HG03457 (cell line): ENCODE measurements at regions not wholly inside any gene's neighbourhood (a gene's known extent, or its start where the extent isn't known, plus 50 kb on each side); places are given as distances from the start of the nearest gene placed in this dataset.

ENCODE experiments used
- ATAC-seq: cut with Tn5 transposase; IDR thresholded peaks from one replicate; pipeline ENCODE4 v1.9.1; 2021; ENCODE audit warnings: moderate number of reproducible peaks; ENCODE audit not compliant: unreplicated experiment

DNA sequence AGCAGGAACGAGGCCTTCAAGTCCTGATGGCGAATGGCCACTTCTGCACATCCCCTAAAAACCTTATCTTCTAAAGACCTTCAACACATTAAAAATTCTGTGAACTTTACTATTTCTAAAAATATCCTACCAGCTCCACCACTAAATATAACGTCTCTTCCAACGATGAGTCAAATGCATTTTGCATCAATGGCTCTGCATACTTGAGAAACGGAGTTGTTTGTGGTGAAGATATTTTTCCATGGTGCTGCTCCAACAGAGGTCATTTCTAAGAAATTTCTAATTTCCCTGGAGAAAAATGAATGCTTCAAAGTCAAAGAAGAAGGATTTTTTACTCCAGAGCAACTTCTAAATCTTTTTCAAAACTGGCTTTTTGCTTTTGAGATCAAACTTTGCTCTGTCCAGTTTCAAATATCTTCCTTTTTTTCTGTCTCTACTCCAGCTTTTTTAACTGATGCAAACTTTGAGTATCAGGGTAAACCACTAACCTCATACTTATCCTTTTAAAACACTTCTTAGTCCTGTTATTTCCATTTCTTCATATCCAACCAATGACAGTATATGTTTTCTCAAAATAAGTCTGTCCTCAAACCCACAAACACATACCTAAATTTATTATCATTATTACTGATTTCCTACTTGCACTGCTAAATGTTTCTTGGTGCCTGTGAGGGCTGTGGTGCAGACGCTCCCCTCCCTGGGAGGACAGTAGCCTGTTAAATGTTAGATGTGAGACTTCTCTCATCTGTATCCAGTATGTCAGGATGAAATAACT is 258.1 kb downstream of the KLF6 start:
- ATAC-seq, result no peak

DNA sequence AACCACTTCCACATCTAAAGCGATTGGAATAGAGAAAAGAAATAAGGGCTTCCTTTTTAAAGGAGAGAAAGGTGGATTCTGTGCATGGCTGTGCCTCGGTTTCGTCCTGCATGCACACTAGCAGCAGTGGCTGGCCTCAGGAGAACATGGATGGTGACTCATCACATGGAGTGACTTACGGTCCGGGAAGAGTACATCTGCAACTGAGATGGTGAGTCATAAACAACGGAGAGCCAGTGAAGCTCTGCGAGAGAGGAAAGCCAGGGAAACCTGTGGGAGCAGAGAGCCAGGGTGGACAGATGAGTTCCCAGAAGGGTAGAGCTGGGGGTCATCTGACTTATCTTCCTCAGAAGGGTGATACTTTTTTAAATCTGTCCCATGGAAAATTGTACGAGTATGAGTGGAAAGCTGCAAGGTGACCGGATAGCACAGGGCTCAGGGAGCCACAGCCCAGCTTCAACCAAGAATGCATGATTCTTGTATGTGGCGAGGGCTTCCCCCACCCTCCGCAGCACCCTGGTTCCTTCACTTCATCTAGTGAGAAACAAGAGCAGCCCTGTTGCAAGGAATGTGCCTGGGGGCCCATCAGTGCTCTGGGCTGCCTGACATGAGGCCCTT is 259.1 kb downstream of the KLF6 start:
- ATAC-seq, result no peak

DNA sequence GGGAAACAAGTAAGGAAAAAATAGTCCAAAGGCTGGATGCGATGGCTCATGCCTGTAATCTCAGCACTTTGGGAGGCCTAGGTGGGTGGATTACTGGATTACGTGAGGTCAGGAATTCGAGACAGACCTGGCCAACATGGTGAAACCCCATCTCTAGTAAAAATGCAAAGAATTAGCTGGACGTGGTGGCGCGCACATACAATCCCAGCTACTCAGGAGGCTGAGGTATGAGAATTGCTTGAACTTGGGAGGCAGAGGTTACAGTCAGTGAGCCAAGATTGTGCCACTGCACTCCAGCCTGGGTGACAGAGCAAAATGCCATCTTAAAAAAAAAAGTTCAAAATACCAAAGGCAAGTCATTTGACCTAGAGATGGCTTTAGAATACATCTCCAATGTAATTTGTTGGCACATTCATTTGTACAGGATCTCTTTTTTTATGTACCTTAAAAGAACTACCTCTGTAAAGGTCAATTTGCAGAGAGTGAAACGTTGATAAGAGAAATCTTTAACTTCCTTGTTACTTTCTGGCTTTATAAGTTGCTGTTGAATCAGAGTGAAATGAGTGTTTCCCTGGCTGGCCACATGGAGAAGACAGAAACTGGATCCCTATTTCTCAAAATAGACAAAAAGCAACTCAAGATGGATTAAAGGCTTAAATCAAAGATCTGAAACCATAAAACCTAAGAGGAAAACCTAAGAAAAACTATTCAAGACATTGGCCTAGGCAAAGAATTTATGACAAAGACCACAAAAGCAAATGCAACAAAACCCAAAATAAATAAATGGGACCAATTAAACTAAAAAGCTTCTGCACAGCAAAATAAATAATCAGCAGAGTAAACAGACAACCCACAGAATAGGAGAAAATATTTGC is 260.7 kb downstream of the KLF6 start:
- ATAC-seq, result no peak

DNA sequence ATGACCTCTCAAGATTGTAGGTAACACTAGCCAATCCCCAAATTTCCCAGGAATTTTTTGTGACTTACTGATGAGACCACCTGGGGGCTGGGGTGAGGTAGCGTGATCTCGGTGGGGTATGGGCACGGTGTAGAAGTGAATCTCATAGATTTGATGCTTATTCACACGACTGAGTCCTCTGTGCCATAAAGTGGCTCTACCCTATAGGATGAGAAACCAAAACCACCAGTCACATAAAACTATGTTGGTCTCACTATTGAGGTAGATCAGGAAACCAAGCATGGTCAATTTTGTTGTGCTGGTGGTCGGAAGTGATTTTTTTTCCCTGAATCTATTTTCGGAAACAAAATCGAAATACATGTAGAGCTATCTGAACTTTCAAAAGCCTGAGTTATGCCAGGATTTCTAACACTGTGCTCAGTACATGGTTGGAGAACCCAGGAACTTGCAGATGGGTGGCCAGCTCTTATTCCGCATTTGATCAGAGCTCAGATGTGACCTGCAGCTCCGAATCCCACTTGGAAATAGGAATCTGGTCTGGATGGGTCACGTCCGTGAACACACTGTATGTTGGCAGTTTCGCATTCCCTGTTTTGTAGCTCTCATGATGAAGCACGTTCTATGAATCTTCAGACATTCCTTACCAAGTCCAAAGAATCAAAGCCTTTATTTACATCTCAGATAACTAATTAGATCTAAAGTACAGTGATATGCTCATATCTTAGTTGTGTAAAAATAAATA is 261.5 kb downstream of the KLF6 start:
- ATAC-seq, result no peak

DNA sequence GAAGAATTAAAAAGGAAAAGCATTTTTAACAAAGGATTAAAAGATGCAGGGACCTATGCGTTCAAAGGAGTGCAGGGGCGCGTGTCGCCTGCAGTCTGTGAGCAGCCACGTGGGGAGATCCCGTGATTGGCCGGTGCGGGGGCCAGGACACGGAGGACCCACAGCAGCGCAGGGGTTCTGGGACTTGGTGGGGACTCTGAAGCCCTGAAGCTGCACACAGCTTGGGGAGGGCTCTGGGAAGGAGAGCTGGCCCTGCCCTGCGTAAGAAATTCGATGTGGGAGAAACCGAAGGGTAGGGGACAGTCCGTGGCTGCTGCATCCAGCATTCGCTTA is 268.1 kb downstream of the KLF6 start:
- ATAC-seq, result no peak

DNA sequence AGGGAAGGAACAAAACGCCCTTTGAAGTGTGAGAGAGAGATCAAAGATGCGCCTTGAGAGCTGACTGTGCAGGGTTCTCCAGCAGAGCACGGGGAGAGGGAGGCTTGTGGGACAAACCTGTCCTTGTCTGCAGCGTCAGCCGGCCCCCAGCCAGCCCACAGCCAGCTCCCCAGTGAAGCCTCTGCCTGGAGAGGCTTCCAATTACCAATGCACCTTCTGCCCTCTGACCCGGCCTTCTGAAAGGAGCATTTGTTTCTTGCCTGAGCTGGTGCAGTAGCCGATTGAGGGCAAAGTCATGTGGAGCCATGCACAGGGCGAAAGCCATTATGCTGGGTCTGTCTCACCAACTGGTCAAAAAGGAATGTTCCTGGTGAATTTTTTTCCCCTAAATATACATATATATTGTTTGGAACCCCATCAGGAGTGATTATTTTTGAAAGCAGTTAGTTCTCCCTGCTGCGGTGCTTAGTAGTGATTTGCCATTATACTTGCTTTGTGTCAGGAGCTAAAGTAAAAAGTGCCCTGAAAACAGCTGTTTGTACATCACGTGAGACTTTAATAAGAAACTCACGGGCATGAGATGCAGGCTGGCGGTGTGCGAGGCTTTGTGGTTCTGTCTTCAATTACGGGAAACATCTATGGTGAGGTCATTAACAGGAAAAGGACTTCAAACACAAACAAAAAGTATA is 268.6 kb downstream of the KLF6 start:
- no peak for ATAC-seq

DNA sequence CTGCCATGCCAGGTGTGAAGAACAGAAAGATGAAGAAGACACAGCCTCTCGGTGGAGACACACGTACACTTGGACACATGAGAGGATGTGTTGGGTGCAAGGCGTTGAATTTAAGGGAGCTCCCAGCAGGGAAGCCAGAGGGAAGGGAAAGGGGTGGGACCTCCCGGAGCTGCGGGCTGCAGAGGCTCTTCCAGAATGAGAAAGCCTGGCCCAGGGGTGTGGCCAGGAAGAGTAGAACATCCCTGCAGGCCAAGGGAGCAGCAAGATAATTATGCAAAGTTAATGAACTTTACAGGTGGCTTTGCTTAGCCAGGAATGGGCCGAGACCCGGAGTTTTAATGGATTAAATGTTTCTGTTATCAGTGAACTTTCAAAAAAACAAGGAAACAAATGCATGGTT is 270.3 kb downstream of the KLF6 start:
- ATAC-seq, result no peak

DNA sequence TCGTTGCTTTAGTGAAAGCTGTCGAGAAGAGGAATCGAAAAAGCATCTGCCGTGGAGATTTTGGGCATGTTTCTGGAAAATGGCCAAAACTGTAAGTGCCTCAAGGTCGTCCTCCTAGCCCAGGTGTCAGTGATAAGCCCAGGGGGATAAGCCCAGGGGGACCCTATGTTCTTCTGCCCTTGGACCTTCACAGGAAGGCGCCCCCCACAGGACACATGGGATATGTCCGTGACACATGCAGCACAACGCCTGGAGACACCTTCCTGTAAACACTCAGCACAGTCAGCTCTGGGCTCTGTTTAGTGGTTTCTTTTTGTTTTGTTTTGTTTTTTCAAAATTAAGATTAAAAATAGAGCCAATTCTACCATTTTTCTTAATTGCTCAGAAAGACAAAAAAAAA is 272.7 kb downstream of the KLF6 start:
- ATAC-seq, result no peak

DNA sequence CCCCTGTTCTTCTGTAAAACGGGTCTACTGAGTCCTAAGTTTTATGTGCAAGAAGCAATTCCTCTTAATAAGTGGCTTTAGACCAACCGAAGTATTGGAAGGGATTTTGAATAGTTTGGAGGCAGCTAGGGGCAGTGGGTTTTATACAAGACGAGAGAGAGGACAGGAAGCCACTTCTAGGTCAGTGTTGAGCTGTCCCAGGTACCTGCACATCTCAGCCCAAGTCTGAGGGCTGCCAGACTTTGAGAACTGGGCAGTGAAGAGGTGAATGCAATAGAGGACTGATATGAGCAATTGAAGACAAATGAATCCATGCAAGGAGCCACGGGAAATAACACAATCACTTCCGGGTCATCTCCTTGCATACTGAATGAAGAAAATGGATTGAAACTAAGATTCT is 273.5 kb downstream of the KLF6 start:
- ATAC-seq, result no peak

DNA sequence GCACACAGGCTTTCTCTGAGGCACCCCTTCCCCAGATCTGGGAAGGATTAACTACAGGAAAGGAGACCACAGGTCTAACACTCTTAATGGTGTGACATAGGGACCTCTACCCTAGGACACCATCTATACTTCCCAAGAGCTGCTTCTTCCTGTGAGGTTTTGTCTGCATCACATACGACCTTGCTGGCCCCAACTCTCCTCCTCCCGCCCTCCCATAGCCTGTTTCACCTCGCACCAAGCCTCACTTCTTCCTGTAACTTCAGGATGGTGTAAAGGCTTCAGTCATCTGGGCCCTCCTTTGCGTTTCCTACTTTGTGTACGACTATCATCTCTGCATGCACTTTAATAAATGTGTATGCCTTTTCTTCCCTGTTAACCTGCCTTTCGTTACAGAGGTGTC is 274.3 kb downstream of the KLF6 start:
- no peak for ATAC-seq

DNA sequence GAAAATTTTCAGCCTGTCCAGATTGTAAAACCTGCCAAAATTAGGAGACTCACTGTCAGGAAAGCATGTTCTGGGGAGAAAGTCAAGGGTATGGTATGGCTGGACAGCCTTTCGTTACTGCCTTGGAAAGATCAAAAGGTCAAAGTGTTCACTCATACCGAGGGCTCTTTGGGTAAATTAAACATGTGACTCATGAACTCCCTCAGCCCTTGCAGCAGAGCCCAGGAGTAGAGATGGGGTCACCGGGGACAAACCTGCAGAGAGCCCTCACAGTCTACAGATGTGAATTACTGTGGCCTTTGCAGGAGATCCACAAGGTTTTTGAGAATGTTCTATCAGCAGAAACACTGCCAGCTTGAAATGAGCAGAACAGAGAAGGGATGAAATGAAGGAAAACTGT is 275.7 kb downstream of the KLF6 start:
- no peak for ATAC-seq

DNA sequence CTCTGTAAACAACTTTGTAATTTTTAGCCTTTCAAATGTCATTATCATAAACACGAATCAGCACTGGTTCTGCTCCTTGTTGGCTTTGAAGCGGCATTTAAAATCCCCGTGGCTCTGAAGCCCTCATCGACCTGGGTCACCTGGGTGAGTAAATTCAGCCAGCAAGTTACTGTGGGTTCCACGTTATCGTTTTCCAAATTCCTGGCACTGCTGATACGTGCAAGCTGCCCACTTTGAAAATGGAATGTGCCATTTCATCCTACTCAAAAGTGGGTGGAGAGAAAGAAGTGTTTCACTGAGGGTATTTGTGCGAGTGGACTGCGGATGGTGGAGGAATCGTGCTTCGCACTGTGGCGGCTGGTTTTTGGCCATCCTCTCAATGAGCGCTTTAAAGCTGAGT is 281.7 kb downstream of the KLF6 start:
- ATAC-seq, result no peak

DNA sequence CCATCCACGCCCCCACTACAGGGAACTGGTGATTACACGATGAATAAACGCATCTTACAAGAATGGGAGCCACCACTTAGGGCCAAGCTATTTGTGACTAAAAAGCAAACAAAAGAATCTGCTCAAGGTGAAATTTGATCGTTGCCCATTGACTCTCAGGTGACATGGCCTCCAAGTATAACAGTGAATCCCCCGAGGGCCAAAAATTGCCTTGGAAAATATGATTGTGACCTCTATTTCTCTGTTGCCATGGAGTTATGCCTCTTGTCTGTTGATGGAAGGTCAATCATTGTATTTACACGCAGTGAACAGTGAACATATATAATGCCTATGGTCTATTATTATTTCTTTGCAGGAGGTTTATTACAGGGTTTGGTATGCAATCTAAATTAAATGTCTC is 282.3 kb downstream of the KLF6 start:
- ATAC-seq, result no peak

DNA sequence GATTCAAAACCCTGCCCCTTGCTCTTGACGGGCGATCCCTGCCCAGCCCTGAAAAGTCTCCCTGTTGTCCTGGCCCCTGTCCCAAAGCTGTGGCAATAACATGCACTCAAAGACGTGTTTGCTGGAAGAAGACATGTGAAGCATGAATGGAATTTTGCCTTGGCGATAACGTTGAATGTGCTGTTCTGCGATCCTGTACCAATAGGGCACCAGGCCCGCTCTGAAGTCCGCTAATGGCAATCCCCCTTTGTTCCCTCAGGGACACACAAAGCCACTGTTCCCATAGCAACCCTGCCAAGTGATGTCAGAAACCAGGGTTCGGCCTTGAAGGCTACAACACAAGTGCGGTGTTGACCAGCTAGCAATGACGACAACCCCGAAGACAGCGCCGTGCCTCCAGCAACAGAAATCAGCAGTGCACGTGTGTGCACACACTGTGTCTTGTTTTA is 284.6 kb downstream of the KLF6 start:
- ATAC-seq, result no peak

DNA sequence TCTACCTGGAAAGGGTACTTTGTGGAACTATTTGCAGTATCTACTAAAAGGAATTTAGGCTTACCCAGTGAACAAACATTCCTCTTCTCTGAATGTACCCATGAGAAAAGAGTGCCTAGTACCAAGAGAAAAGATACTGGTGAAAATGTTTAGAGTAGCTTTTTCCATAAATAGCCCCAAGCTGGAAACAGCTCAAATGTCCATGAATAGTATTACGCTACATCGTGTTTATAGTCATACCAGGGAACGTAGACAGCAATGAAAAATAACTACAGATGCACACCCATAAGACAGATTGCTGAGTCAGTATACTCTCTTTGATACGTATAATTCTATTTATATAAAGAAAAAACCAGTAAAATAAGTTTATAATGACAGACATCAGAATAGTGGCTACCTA is 285.9 kb downstream of the KLF6 start:
- ATAC-seq, result no peak

DNA sequence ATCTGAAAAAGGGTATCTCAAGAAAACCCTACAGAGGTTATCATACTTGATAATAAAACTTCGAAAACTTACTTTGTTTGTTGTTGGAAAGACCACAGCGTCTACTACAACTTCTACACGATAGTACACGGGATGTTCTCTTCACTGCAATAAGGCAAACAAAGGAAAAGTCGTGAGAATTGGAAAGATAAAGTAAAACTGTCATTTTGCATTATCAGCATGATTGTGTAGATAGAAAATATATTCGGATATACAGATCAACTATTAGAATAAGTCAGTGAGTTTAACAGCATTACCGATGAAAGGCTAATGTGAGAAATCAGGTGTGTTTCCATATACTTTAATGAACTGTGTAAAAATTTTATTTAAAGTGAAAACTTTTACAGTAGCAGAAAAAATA is 287.4 kb downstream of the KLF6 start:
- no peak for ATAC-seq

DNA sequence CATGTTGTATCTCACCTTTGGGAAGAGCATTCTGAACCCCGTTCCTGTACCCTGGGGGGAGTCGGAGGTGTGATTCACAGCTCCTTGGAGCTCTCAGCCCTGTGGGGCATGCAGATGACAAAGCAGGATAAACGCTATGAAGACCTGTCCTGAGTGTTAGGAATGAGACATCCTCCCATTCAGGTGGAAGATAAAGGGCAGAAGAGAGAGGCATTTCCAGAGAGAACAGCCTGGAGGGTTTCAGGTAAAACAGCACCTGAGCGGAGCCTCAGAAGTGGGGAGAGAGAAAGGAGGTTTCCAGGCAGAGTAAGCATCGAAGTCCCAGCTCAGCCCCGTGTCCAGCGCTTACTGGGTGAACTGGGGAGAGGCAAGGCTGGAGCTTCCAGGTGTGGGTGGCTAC is 288.9 kb downstream of the KLF6 start:
- ATAC-seq, result no peak

DNA sequence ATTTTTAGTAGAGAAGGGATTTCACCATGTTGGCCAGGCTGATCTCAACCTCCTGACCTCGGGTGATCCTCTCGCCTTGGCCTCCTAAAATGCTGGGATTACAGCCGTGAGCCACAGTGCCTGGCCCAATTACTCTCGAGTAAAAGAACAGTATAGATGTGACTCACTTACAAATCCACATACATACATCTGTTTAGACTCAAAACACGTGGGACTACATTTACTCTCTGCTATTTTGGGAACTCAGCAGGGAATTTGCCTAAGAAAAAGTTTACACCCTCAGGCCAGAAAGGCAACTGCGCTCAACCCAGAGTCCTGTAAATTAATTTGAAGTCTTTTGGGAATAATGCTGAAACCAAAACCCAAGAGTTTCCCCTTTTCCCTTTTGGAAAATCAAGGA is 289.7 kb downstream of the KLF6 start:
- no peak for ATAC-seq

DNA sequence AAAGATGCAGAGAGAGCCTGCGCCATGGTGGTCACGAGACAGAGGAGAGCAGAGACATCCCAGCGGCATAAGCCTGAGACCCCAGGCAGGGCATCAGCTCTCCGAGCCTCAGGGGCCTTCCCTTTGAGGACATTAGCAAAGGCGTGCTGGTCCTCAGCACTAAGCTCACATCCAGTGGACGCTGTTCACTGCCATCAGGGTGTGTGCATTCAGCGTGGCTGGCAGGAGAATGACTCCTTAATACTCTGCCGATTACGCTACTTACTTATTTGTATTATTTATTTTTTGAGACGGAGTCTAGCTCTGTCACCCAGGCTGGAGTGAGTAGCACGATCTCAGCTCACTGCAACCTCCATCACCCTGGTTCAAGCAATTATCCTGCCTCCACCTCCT is 290.2 kb downstream of the KLF6 start:
- no peak for ATAC-seq

DNA sequence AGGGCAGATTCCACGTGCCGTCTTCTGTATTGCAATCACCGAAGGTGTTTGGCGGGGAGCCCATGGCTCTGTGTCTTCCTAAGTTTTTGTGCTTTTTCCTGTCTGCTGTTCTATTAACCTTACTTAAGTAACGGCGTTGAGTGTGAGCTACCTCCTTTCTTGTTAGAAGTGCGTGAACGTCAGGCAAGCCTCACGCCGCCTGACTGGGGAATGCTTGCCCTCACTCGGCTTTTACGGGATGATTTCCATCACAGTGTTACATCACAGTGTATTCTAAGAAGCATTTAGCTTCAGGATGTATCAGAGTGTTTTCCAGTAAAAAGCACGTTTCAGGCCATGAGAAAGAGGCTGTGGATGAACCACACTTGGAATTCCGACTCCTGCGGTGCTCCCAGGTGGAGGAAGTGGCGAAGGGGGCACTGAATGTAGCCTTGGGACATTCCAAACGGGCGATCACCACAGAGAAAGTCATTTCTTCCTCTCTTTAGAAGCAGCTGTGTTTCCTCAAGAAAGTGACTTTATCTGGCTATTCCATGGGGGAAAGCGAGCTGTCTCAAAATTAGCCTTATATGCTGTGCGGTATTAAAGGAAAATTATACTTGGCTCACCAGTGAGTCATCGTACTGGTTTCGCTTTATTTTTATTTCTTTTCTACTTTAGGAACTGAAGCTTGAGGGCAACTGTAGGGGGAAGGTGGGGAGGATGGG is 290.7 kb downstream of the KLF6 start:
- no peak for ATAC-seq
